ENCODE measurements at regions not wholly inside any gene's neighbourhood (a gene's known extent, or its start where the extent isn't known, plus 50 kb on each side); places are given as distances from the start of the nearest gene placed in this dataset.

DNA sequence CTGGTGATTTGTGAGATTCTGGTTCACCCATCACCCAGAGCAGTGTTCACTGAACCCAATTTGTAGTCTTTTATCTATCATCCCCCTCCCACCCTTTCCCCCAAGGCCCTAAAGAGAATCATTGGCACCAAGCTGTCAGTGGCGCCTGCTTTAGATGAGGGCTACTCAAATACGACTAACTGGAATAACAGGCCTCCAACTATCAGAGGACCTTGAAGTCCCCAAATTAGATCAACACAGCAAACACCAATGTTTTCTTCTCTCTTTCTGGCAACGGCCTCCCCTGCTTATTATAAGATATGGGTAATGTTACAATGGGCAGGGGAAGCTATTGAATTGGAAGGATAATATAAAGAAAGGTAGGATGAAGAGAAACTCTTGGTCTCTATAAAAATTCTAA lies 232.3 kb downstream of the SCG2 start:
- H3K4me1 ChIP-seq: no peaks in the 10 kb centered on the region
- in situ Hi-C loops (cut with MboI; ENCODE audit: low sequenced_read_pairs in 4 of 4) (no loop called here), intact Hi-C loops (cut with DNase I; ENCODE audit: low total_unique reads) (no loop called here)
- no peaks in the 10 kb centered on the region for H3K36me3 ChIP-seq
- H3K27me3 ChIP-seq: no peaks in the 10 kb centered on the region
- H3K27ac ChIP-seq: no peak overlapping the region
- H3K9me3 ChIP-seq: no peaks in the 10 kb centered on the region
- DNase-seq (no peak), ATAC-seq (no peak)
- H3K4me3 ChIP-seq: no peak overlapping the region
- TF ChIP-seq, protein P1, sequence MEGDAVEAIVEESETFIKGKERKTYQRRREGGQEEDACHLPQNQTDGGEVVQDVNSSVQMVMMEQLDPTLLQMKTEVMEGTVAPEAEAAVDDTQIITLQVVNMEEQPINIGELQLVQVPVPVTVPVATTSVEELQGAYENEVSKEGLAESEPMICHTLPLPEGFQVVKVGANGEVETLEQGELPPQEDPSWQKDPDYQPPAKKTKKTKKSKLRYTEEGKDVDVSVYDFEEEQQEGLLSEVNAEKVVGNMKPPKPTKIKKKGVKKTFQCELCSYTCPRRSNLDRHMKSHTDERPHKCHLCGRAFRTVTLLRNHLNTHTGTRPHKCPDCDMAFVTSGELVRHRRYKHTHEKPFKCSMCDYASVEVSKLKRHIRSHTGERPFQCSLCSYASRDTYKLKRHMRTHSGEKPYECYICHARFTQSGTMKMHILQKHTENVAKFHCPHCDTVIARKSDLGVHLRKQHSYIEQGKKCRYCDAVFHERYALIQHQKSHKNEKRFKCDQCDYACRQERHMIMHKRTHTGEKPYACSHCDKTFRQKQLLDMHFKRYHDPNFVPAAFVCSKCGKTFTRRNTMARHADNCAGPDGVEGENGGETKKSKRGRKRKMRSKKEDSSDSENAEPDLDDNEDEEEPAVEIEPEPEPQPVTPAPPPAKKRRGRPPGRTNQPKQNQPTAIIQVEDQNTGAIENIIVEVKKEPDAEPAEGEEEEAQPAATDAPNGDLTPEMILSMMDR (IDR thresholded peaks at IDR 0.05 in 4 of 5, conservative IDR thresholded peaks at IDR 0.05 in 1 of 5): no peak
- no peak for TF ChIP-seq POLR2A (IDR thresholded peaks at IDR 0.05)

GRCh38 chr2:223383315-223383714 lies 218.8 kb downstream of the SCG2 start:
- H3K36me3 ChIP-seq: no peaks in the 10 kb centered on the region
- intact Hi-C loops (cut with DNase I; ENCODE audit: low total_unique reads) (no loop called here), in situ Hi-C loops (cut with MboI; ENCODE audit: low sequenced_read_pairs in 4 of 4) (no loop called here)
- no peaks in the 10 kb centered on the region for H3K9me3 ChIP-seq
- no peaks in the 10 kb centered on the region for H3K27me3 ChIP-seq
- no peaks in the 10 kb centered on the region for H3K4me1 ChIP-seq
- TF ChIP-seq POLR2A (IDR thresholded peaks at IDR 0.05): no peak
- TF ChIP-seq, protein P1 (IDR thresholded peaks at IDR 0.05 in 4 of 5, conservative IDR thresholded peaks at IDR 0.05 in 1 of 5): no peak
- ATAC-seq: no peak
- no peak overlapping the region for H3K4me3 ChIP-seq
- no peak overlapping the region for H3K27ac ChIP-seq
- no peak for DNase-seq

GRCh38 chr2:223386189-223386588 lies 216.0 kb downstream of the SCG2 start:
- in situ Hi-C loops (cut with MboI; ENCODE audit: low sequenced_read_pairs in 4 of 4): no loop called here
- H3K4me1 ChIP-seq: no peaks in the 10 kb centered on the region
- DNase-seq (no peak), ATAC-seq (no peak)
- H3K4me3 ChIP-seq: no peak overlapping the region
- no peaks in the 10 kb centered on the region for H3K27me3 ChIP-seq
- H3K27ac ChIP-seq: no peak overlapping the region
- TF ChIP-seq, protein P1 (IDR thresholded peaks at IDR 0.05 in 4 of 5, conservative IDR thresholded peaks at IDR 0.05 in 1 of 5): no peak
- no peak for TF ChIP-seq POLR2A (IDR thresholded peaks at IDR 0.05)
- H3K36me3 ChIP-seq: no peaks in the 10 kb centered on the region
- no peaks in the 10 kb centered on the region for H3K9me3 ChIP-seq
- intact Hi-C loops (cut with DNase I; ENCODE audit: low total_unique reads): loop anchor here (5.0 kb wide), 1 partner anchor 694 kb away; no protein-coding TSS in a partner anchor

DNA sequence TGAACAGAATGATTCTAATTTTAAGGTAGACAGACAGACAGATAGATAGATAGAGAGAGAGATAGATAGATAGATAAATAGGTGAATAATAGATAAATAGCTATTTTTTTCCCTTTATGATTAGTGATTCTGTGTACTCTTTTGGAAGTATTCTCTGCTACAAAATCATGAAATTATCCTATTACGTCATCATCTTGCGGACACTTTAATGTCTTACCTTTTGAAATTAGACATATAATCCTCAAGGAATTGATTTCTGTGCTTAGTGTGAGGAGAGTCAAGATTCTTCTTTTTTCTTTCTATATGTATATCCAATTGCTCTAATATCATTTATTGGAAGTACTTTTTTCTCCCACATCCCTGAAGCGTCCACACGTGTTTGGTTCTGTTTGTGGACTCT lies 215.2 kb downstream of the SCG2 start:
- no peaks in the 10 kb centered on the region for H3K4me1 ChIP-seq
- in situ Hi-C loops (cut with MboI; ENCODE audit: low sequenced_read_pairs in 4 of 4): no loop called here
- no peak for TF ChIP-seq POLR2A (IDR thresholded peaks at IDR 0.05)
- TF ChIP-seq, protein P1 (IDR thresholded peaks at IDR 0.05 in 4 of 5, conservative IDR thresholded peaks at IDR 0.05 in 1 of 5): no peak
- ATAC-seq: no peak
- no peaks in the 10 kb centered on the region for H3K36me3 ChIP-seq
- no peaks in the 10 kb centered on the region for H3K27me3 ChIP-seq
- intact Hi-C loops (cut with DNase I; ENCODE audit: low total_unique reads): loop anchor here (5.0 kb wide), 1 partner anchor 695 kb away; no protein-coding TSS in a partner anchor
- no peaks in the 10 kb centered on the region for H3K9me3 ChIP-seq
- H3K27ac ChIP-seq: no peak overlapping the region
- DNase-seq: no peak
- no peak overlapping the region for H3K4me3 ChIP-seq

GRCh38 chr2:223389624-223390023 lies 212.5 kb downstream of the SCG2 start:
- ATAC-seq (no peak), DNase-seq (no peak)
- TF ChIP-seq, protein P1 (IDR thresholded peaks at IDR 0.05 in 4 of 5, conservative IDR thresholded peaks at IDR 0.05 in 1 of 5): no peak
- no peak for TF ChIP-seq POLR2A (IDR thresholded peaks at IDR 0.05)
- Histone ChIP-seq H3K9me3 (no peaks in the 10 kb centered on the region), H3K27ac (no peak overlapping the region), H3K4me1 (no peaks in the 10 kb centered on the region), H3K27me3 (no peaks in the 10 kb centered on the region), H3K4me3 (no peak overlapping the region), H3K36me3 (no peaks in the 10 kb centered on the region)
- in situ Hi-C loops (cut with MboI; ENCODE audit: low sequenced_read_pairs in 4 of 4): no loop called here
- intact Hi-C loops (cut with DNase I; ENCODE audit: low total_unique reads): loop anchor here (5.0 kb wide), 1 partner anchor 697 kb away; no protein-coding TSS in a partner anchor

Data from gastrocnemius medialis (tissue), 4 donors.